Suprapubic skin (tissue), 4 donors: ENCODE measurements at regions not wholly inside any gene's neighbourhood (a gene's known extent, or its start where the extent isn't known, plus 50 kb on each side); places are given as distances from the start of the nearest gene placed in this dataset.

ENCODE experiments used
- DNase-seq, 2 donors: peaks; one replicate each; pipeline ENCODE4 v3.0.0-alpha.2; 2019; ENCODE audit warnings: low spot score in 2 of 2
- H3K27ac ChIP-seq: fragments of 200-600 bp; sonication (generic); one replicate; pipeline ENCODE4 v1.5.1; 2019
- H3K27me3 ChIP-seq: fragments of 200-600 bp; sonication (generic); one replicate; pipeline ENCODE4 v1.5.1; 2019
- H3K36me3 ChIP-seq: fragments of 200-600 bp; sonication (generic); one replicate; pipeline ENCODE4 v1.5.1; 2019
- H3K4me1 ChIP-seq: fragments of 200-600 bp; sonication (generic); one replicate; pipeline ENCODE4 v1.5.1; 2019
- H3K4me3 ChIP-seq: fragments of 200-600 bp; sonication (generic); one replicate; pipeline ENCODE4 v1.5.1; 2019; ENCODE audit warnings: mild to moderate bottlenecking
- H3K9me3 ChIP-seq: fragments of 200-600 bp; sonication (generic); one replicate; pipeline ENCODE4 v1.5.1; 2019
- EP300 ChIP-seq: sonication (generic); formaldehyde crosslinking; IDR thresholded peaks from one replicate; pipeline ENCODE4 v1.6.1; 2017; ENCODE audit warnings: antibody characterized with exemption
- POLR2A ChIP-seq, 2 donors: fragments of 450-650 bp; IDR thresholded peaks; one replicate each; pipeline ENCODE4 v1.6.1; 2017; ENCODE audit warnings: antibody characterized with exemption in 2 of 2, mild to moderate bottlenecking in 2 of 2, moderate library complexity in 2 of 2
- POLR2AphosphoS5 ChIP-seq, 3 donors: sonication (generic); formaldehyde crosslinking; IDR thresholded peaks; one replicate each; pipeline ENCODE4 v1.6.1; 2017; ENCODE audit warnings: antibody characterized with exemption in 3 of 3
- WGBS: methylation state at CpG from one replicate; pipeline ENCODE4 v1.1.5; 2018; 5-methylcytosine and 5-hydroxymethylcytosine counted together
- TF ChIP-seq, protein P1 (sequence below), 2 donors: fragments of 200-600 bp in 1 of 2; fragments of 450-650 bp in 1 of 2; sonication (generic) in 1 of 2; IDR thresholded peaks; one replicate each; pipeline ENCODE4 v1.5.1; 2016 to 2019; ENCODE audit warnings: antibody characterized with exemption in 2 of 2, mild to moderate bottlenecking in 1 of 2, moderate library complexity in 1 of 2

GRCh38 chr16:77553130-77553529 lies 118.3 kb upstream of the ADAMTS18 start:
- no peak for DNase-seq
- Histone ChIP-seq H3K4me1 (no peaks in the 10 kb centered on the region), H3K4me3 (no peak overlapping the region), H3K9me3 (no peaks in the 10 kb centered on the region), H3K27me3 (no peaks in the 10 kb centered on the region), H3K27ac (no peak overlapping the region), H3K36me3 (no peaks in the 10 kb centered on the region)
- WGBS: 35% methylated on average over 9 of the region's 9 CpGs
- TF ChIP-seq, protein P1, sequence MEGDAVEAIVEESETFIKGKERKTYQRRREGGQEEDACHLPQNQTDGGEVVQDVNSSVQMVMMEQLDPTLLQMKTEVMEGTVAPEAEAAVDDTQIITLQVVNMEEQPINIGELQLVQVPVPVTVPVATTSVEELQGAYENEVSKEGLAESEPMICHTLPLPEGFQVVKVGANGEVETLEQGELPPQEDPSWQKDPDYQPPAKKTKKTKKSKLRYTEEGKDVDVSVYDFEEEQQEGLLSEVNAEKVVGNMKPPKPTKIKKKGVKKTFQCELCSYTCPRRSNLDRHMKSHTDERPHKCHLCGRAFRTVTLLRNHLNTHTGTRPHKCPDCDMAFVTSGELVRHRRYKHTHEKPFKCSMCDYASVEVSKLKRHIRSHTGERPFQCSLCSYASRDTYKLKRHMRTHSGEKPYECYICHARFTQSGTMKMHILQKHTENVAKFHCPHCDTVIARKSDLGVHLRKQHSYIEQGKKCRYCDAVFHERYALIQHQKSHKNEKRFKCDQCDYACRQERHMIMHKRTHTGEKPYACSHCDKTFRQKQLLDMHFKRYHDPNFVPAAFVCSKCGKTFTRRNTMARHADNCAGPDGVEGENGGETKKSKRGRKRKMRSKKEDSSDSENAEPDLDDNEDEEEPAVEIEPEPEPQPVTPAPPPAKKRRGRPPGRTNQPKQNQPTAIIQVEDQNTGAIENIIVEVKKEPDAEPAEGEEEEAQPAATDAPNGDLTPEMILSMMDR (IDR thresholded peaks at IDR 0.05): no peak
- TF ChIP-seq EP300 (no peak), POLR2AphosphoS5 (IDR thresholded peaks at IDR 0.05) (no peak), POLR2A (IDR thresholded peaks at IDR 0.05) (no peak)

GRCh38 chr16:77555126-77555525 lies 120.3 kb upstream of the ADAMTS18 start:
- no peaks in the 10 kb centered on the region for H3K9me3 ChIP-seq

DNA sequence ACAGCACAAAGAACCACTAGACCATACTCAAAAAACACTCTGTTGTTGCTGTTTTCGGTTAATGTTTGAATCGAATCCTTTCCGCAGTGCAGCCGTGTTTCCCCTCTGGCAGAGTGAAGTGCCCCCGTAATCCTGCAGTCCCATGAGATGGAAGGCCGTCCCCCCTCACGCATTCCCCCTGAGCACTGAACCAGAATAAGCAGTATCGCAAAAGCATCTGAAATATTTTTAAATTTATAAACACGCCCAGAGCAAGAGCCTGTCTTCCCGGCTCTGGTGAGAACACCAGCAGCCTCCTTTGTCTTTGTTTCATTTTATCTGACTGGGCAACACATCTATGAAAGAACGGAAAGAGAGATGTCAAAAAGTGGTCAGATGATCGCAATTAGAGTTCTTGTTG lies 121.0 kb upstream of the ADAMTS18 start:
- Histone ChIP-seq H3K27ac (no peak overlapping the region), H3K36me3 (no peaks in the 10 kb centered on the region), H3K4me3 (no peak overlapping the region), H3K4me1 (no peaks in the 10 kb centered on the region), H3K27me3 (no peaks in the 10 kb centered on the region), H3K9me3 (no peaks in the 10 kb centered on the region)
- TF ChIP-seq POLR2AphosphoS5 (IDR thresholded peaks at IDR 0.05): no peak
- TF ChIP-seq, protein P1 (IDR thresholded peaks at IDR 0.05): no peak
- TF ChIP-seq EP300: no peak
- no peak for TF ChIP-seq POLR2A (IDR thresholded peaks at IDR 0.05)
- 63% methylated on average over 12 of the region's 12 CpGs for WGBS
- no peak for DNase-seq

More at GRCh38 chr16:77555126-77555525, 120.3 kb upstream of the ADAMTS18 start:
- no peak overlapping the region for H3K27ac ChIP-seq
- DNase-seq: no peak
- H3K4me3 ChIP-seq: no peak overlapping the region
- WGBS: 83% methylated on average over 1 of the region's 1 CpG
- no peaks in the 10 kb centered on the region for H3K36me3 ChIP-seq
- TF ChIP-seq POLR2A (IDR thresholded peaks at IDR 0.05) (no peak), POLR2AphosphoS5 (IDR thresholded peaks at IDR 0.05) (no peak), EP300 (no peak)
- TF ChIP-seq, protein P1 (IDR thresholded peaks at IDR 0.05): no peak
- H3K4me1 ChIP-seq: no peaks in the 10 kb centered on the region
- no peaks in the 10 kb centered on the region for H3K27me3 ChIP-seq

GRCh38 chr16:77556201-77556873 lies 121.5 kb upstream of the ADAMTS18 start:
- Histone ChIP-seq H3K27me3 (no peaks in the 10 kb centered on the region), H3K4me3 (no peak overlapping the region), H3K36me3 (no peaks in the 10 kb centered on the region), H3K27ac (no peak overlapping the region), H3K9me3 (no peaks in the 10 kb centered on the region), H3K4me1 (no peaks in the 10 kb centered on the region)
- DNase-seq: no peak
- WGBS: 76% methylated on average over 6 of the region's 10 CpGs
- no peak for TF ChIP-seq POLR2AphosphoS5 (IDR thresholded peaks at IDR 0.05)
- no peak for TF ChIP-seq POLR2A (IDR thresholded peaks at IDR 0.05)
- TF ChIP-seq, protein P1 (IDR thresholded peaks at IDR 0.05): no peak
- TF ChIP-seq EP300: no peak

GRCh38 chr16:77557385-77557784 lies 122.6 kb upstream of the ADAMTS18 start:
- Histone ChIP-seq H3K27me3 (no peaks in the 10 kb centered on the region), H3K36me3 (no peaks in the 10 kb centered on the region), H3K4me3 (no peak overlapping the region), H3K27ac (no peak overlapping the region), H3K4me1 (no peaks in the 10 kb centered on the region), H3K9me3 (no peaks in the 10 kb centered on the region)
- TF ChIP-seq, protein P1 (IDR thresholded peaks at IDR 0.05): no peak
- TF ChIP-seq POLR2A (IDR thresholded peaks at IDR 0.05) (no peak), EP300 (no peak), POLR2AphosphoS5 (IDR thresholded peaks at IDR 0.05) (no peak)
- no peak for DNase-seq
- WGBS: 40% methylated on average over 2 of the region's 2 CpGs
